ENCODE measurements at regions not wholly inside any gene's neighbourhood (a gene's known extent, or its start where the extent isn't known, plus 50 kb on each side); places are given as distances from the start of the nearest gene placed in this dataset.
A peak's percentile ranks its signal among the peaks of the same experiment; 100 is the strongest.
"Not testable (repeated sequence)": the region's sequence is repeated elsewhere in the genome, so short reads cannot be mapped to it uniquely, and the experiment has no call there.

- H3K4me1 ChIP-seq (ENCODE audit: control insufficient read depth in 1 of 2, insufficient read depth in 2 of 2, low read length in 2 of 2): no peaks in the 10 kb centered on the region
- H3K4me3 ChIP-seq (ENCODE audit: low read length in 2 of 2): no peak overlapping the region
- DNase-seq: no peak
- no peaks in the 10 kb centered on the region for H3K36me3 ChIP-seq (ENCODE audit: control insufficient read depth in 1 of 2, insufficient read depth in 2 of 2, low read length in 1 of 2)
- H3K9me3 ChIP-seq (ENCODE audit: control insufficient read depth, low read length): no peaks in the 10 kb centered on the region
- ATAC-seq (ENCODE audit: low FRiP score): no peak
- no peak overlapping the region for H3K27ac ChIP-seq (ENCODE audit: low read depth in 1 of 2, low read length in 2 of 2)
- intact Hi-C loops (cut with DNase I): no loop called here
- 80 to 82% methylated on average over 5 of the region's 5 CpGs for WGBS, 2 donors
- H3K27me3 ChIP-seq (ENCODE audit: control insufficient read depth in 1 of 2, insufficient read depth in 2 of 2, low read length in 1 of 2): no peaks in the 10 kb centered on the region
Measured at GRCh38 chr13:86914757-86915156, 756.4 kb upstream of the SLITRK5 start.

GRCh38 chr13:86917438-86917837 is 753.7 kb upstream of the SLITRK5 start:
- intact Hi-C loops (cut with DNase I); ATAC-seq (ENCODE audit: low FRiP score); H3K9me3 ChIP-seq (ENCODE audit: control insufficient read depth, low read length); H3K27ac ChIP-seq (ENCODE audit: low read depth in 1 of 2, low read length in 2 of 2); H3K36me3 ChIP-seq (ENCODE audit: control insufficient read depth in 1 of 2, insufficient read depth in 2 of 2, low read length in 1 of 2); H3K4me1 ChIP-seq (ENCODE audit: control insufficient read depth in 1 of 2, insufficient read depth in 2 of 2, low read length in 2 of 2); H3K27me3 ChIP-seq (ENCODE audit: control insufficient read depth in 1 of 2, insufficient read depth in 2 of 2, low read length in 1 of 2); DNase-seq; H3K4me3 ChIP-seq (ENCODE audit: low read length in 2 of 2): not testable (repeated sequence)
- 95 to 97% methylated on average over 10 of the region's 10 CpGs for WGBS, 2 donors

GRCh38 chr13:86918682-86919081 is 752.5 kb upstream of the SLITRK5 start:
- H3K27me3 ChIP-seq (ENCODE audit: control insufficient read depth in 1 of 2, insufficient read depth in 2 of 2, low read length in 1 of 2): no peaks in the 10 kb centered on the region
- no peak overlapping the region for H3K27ac ChIP-seq (ENCODE audit: low read depth in 1 of 2, low read length in 2 of 2)
- intact Hi-C loops (cut with DNase I): no loop called here
- WGBS, 2 donors: 25 to 31% methylated on average over 2 of the region's 2 CpGs
- no peak for ATAC-seq (ENCODE audit: low FRiP score)
- no peaks in the 10 kb centered on the region for H3K36me3 ChIP-seq (ENCODE audit: control insufficient read depth in 1 of 2, insufficient read depth in 2 of 2, low read length in 1 of 2)
- H3K4me1 ChIP-seq (ENCODE audit: control insufficient read depth in 1 of 2, insufficient read depth in 2 of 2, low read length in 2 of 2): no peaks in the 10 kb centered on the region
- no peak for DNase-seq
- H3K9me3 ChIP-seq (ENCODE audit: control insufficient read depth, low read length): no peaks in the 10 kb centered on the region
- no peak overlapping the region for H3K4me3 ChIP-seq (ENCODE audit: low read length in 2 of 2)

- no peaks in the 10 kb centered on the region for H3K9me3 ChIP-seq (ENCODE audit: control insufficient read depth, low read length)
- H3K27me3 ChIP-seq (ENCODE audit: control insufficient read depth in 1 of 2, insufficient read depth in 2 of 2, low read length in 1 of 2): no peaks in the 10 kb centered on the region
- WGBS, 2 donors: 64 to 73% methylated on average over 1 of the region's 1 CpG
- no peak overlapping the region for H3K4me3 ChIP-seq (ENCODE audit: low read length in 2 of 2)
- no peak for DNase-seq
- no peak overlapping the region for H3K27ac ChIP-seq (ENCODE audit: low read depth in 1 of 2, low read length in 2 of 2)
- no peaks in the 10 kb centered on the region for H3K36me3 ChIP-seq (ENCODE audit: control insufficient read depth in 1 of 2, insufficient read depth in 2 of 2, low read length in 1 of 2)
- intact Hi-C loops (cut with DNase I): no loop called here
- no peaks in the 10 kb centered on the region for H3K4me1 ChIP-seq (ENCODE audit: control insufficient read depth in 1 of 2, insufficient read depth in 2 of 2, low read length in 2 of 2)
- ATAC-seq (ENCODE audit: low FRiP score): no peak
Measured at GRCh38 chr13:86920961-86921360, 750.2 kb upstream of the SLITRK5 start.

- Histone ChIP-seq H3K36me3 (ENCODE audit: control insufficient read depth in 1 of 2, insufficient read depth in 2 of 2, low read length in 1 of 2) (no peaks in the 10 kb centered on the region), H3K27ac (ENCODE audit: low read depth in 1 of 2, low read length in 2 of 2) (no peak overlapping the region), H3K4me1 (ENCODE audit: control insufficient read depth in 1 of 2, insufficient read depth in 2 of 2, low read length in 2 of 2) (no peaks in the 10 kb centered on the region), H3K27me3 (ENCODE audit: control insufficient read depth in 1 of 2, insufficient read depth in 2 of 2, low read length in 1 of 2) (no peaks in the 10 kb centered on the region), H3K4me3 (ENCODE audit: low read length in 2 of 2) (no peak overlapping the region), H3K9me3 (ENCODE audit: control insufficient read depth, low read length) (no peaks in the 10 kb centered on the region)
- intact Hi-C loops (cut with DNase I): no loop called here
- peak; percentile 15 for ATAC-seq (ENCODE audit: low FRiP score)
- 26 to 33% methylated on average over 5 of the region's 5 CpGs for WGBS, 2 donors
- DNase-seq: no peak
Measured at GRCh38 chr13:86922936-86923335, 748.2 kb upstream of the SLITRK5 start.

GRCh38 chr13:86926916-86927315 is 744.3 kb upstream of the SLITRK5 start:
- H3K36me3 ChIP-seq (ENCODE audit: control insufficient read depth in 1 of 2, insufficient read depth in 2 of 2, low read length in 1 of 2); H3K9me3 ChIP-seq (ENCODE audit: control insufficient read depth, low read length); H3K4me3 ChIP-seq (ENCODE audit: low read length in 2 of 2); H3K27ac ChIP-seq (ENCODE audit: low read depth in 1 of 2, low read length in 2 of 2); intact Hi-C loops (cut with DNase I); H3K4me1 ChIP-seq (ENCODE audit: control insufficient read depth in 1 of 2, insufficient read depth in 2 of 2, low read length in 2 of 2); ATAC-seq (ENCODE audit: low FRiP score); DNase-seq; H3K27me3 ChIP-seq (ENCODE audit: control insufficient read depth in 1 of 2, insufficient read depth in 2 of 2, low read length in 1 of 2): not testable (repeated sequence)
- WGBS, 2 donors: 92 to 95% methylated on average over 3 of the region's 3 CpGs

- DNase-seq: no peak
- Histone ChIP-seq H3K27ac (ENCODE audit: low read depth in 1 of 2, low read length in 2 of 2) (no peak overlapping the region), H3K36me3 (ENCODE audit: control insufficient read depth in 1 of 2, insufficient read depth in 2 of 2, low read length in 1 of 2) (no peaks in the 10 kb centered on the region), H3K4me1 (ENCODE audit: control insufficient read depth in 1 of 2, insufficient read depth in 2 of 2, low read length in 2 of 2) (no peaks in the 10 kb centered on the region), H3K4me3 (ENCODE audit: low read length in 2 of 2) (no peak overlapping the region), H3K9me3 (ENCODE audit: control insufficient read depth, low read length) (no peaks in the 10 kb centered on the region), H3K27me3 (ENCODE audit: control insufficient read depth in 1 of 2, insufficient read depth in 2 of 2, low read length in 1 of 2) (no peaks in the 10 kb centered on the region)
- no peak for ATAC-seq (ENCODE audit: low FRiP score)
- intact Hi-C loops (cut with DNase I): no loop called here
- WGBS, 2 donors: 11 to 15% methylated on average over 3 of the region's 3 CpGs
Measured at GRCh38 chr13:86932776-86933334, 738.3 kb upstream of the SLITRK5 start.

GRCh38 chr13:86933676-86934075 is 737.5 kb upstream of the SLITRK5 start:
- no peak for ATAC-seq (ENCODE audit: low FRiP score)

GRCh38 chr13:86937316-86937715 is 733.9 kb upstream of the SLITRK5 start:
- Histone ChIP-seq H3K27ac (ENCODE audit: low read depth in 1 of 2, low read length in 2 of 2) (no peak overlapping the region), H3K36me3 (ENCODE audit: control insufficient read depth in 1 of 2, insufficient read depth in 2 of 2, low read length in 1 of 2) (no peaks in the 10 kb centered on the region), H3K4me1 (ENCODE audit: control insufficient read depth in 1 of 2, insufficient read depth in 2 of 2, low read length in 2 of 2) (no peaks in the 10 kb centered on the region), H3K4me3 (ENCODE audit: low read length in 2 of 2) (no peak overlapping the region), H3K9me3 (ENCODE audit: control insufficient read depth, low read length) (no peaks in the 10 kb centered on the region), H3K27me3 (ENCODE audit: control insufficient read depth in 1 of 2, insufficient read depth in 2 of 2, low read length in 1 of 2) (no peaks in the 10 kb centered on the region)
- DNase-seq: no peak
- no peak for ATAC-seq (ENCODE audit: low FRiP score)
- intact Hi-C loops (cut with DNase I): no loop called here
- 48 to 53% methylated on average over 2 of the region's 2 CpGs for WGBS, 2 donors

More at GRCh38 chr13:86933676-86934075, 737.5 kb upstream of the SLITRK5 start:
- WGBS, 2 donors: 66 to 69% methylated on average over 3 of the region's 3 CpGs
- Histone ChIP-seq H3K9me3 (ENCODE audit: control insufficient read depth, low read length) (no peaks in the 10 kb centered on the region), H3K36me3 (ENCODE audit: control insufficient read depth in 1 of 2, insufficient read depth in 2 of 2, low read length in 1 of 2) (no peaks in the 10 kb centered on the region), H3K27ac (ENCODE audit: low read depth in 1 of 2, low read length in 2 of 2) (no peak overlapping the region), H3K27me3 (ENCODE audit: control insufficient read depth in 1 of 2, insufficient read depth in 2 of 2, low read length in 1 of 2) (no peaks in the 10 kb centered on the region), H3K4me3 (ENCODE audit: low read length in 2 of 2) (no peak overlapping the region), H3K4me1 (ENCODE audit: control insufficient read depth in 1 of 2, insufficient read depth in 2 of 2, low read length in 2 of 2) (no peaks in the 10 kb centered on the region)
- DNase-seq: no peak
- intact Hi-C loops (cut with DNase I): no loop called here
